ENCODE measurements at regions not wholly inside any gene's neighbourhood (a gene's known extent, or its start where the extent isn't known, plus 50 kb on each side); places are given as distances from the start of the nearest gene placed in this dataset.

- H2AFZ ChIP-seq (ENCODE audit: low read length): no peak overlapping the region
- no peaks in the 10 kb centered on the region for H3K4me1 ChIP-seq (ENCODE audit: control insufficient read depth in 2 of 2, insufficient read depth in 1 of 2, low read depth in 1 of 2, low read length in 2 of 2)
- no peak overlapping the region for H3K4me2 ChIP-seq (ENCODE audit: insufficient read depth, low read length, poor library complexity, severe bottlenecking)
- no peak overlapping the region for H3K9ac ChIP-seq (ENCODE audit: low read depth, low read length, poor library complexity)
- H3K27ac ChIP-seq (replicated peaks; ENCODE audit: low read length): no peak overlapping the region
- no peak overlapping the region for H3K14ac ChIP-seq (ENCODE audit: low read length)
- no peaks in the 10 kb centered on the region for H3K79me1 ChIP-seq (ENCODE audit: low read depth, low read length)
- H2BK12ac ChIP-seq (ENCODE audit: low read length): no peak overlapping the region
- no peak overlapping the region for H2BK15ac ChIP-seq (ENCODE audit: low read length)
- no peaks in the 10 kb centered on the region for H3K36me3 ChIP-seq (replicated peaks in 1 of 2; ENCODE audit: control insufficient read depth in 2 of 2, insufficient read depth in 2 of 2, low read length in 2 of 2)
- no peak overlapping the region for H4K8ac ChIP-seq (ENCODE audit: low read depth, low read length)
- no peak overlapping the region for H3K4ac ChIP-seq (ENCODE audit: low read length)
- no CpG with 5 or more reads among the region's 1 CpG for WGBS, 2 donors (ENCODE audit: extremely low coverage in 2 of 2, insufficient read length in 2 of 2, insufficient replicate concordance in 1 of 2)
- H3K9me3 ChIP-seq (replicated peaks in 1 of 2; ENCODE audit: control insufficient read depth in 2 of 2, insufficient read depth in 1 of 2, low read depth in 1 of 2, low read length in 2 of 2): no peaks in the 10 kb centered on the region
- no peak overlapping the region for H2AK5ac ChIP-seq (ENCODE audit: low read depth, low read length)
- no peak overlapping the region for H3K23ac ChIP-seq (ENCODE audit: low read depth, low read length, poor library complexity)
- H3K4me3 ChIP-seq (ENCODE audit: low read length in 2 of 2): no peak overlapping the region
- no peak overlapping the region for H2BK120ac ChIP-seq (ENCODE audit: low read depth, low read length)
- H4K91ac ChIP-seq (ENCODE audit: low read depth, low read length, poor library complexity): no peak overlapping the region
- no peaks in the 10 kb centered on the region for H3K27me3 ChIP-seq (ENCODE audit: control insufficient read depth in 3 of 3, insufficient read depth in 3 of 3, low read depth in 1 of 3, low read length in 3 of 3)
- no peak overlapping the region for H2BK5ac ChIP-seq (ENCODE audit: low read length)
- no peak overlapping the region for H3K18ac ChIP-seq (ENCODE audit: low read length)
- DNase-seq (ENCODE audit: low spot score): no peak
Observed at GRCh38 chr5:99590806-99591205, 662.0 kb upstream of the CHD1 start.

- Histone ChIP-seq H3K79me1 (ENCODE audit: low read depth, low read length) (no peaks in the 10 kb centered on the region), H2BK12ac (ENCODE audit: low read length) (no peak overlapping the region), H2BK120ac (ENCODE audit: low read depth, low read length) (no peak overlapping the region), H4K91ac (ENCODE audit: low read depth, low read length, poor library complexity) (no peak overlapping the region), H3K18ac (ENCODE audit: low read length) (no peak overlapping the region), H3K14ac (ENCODE audit: low read length) (no peak overlapping the region), H3K23ac (ENCODE audit: low read depth, low read length, poor library complexity) (no peak overlapping the region), H3K36me3 (replicated peaks in 1 of 2; ENCODE audit: control insufficient read depth in 2 of 2, insufficient read depth in 2 of 2, low read length in 2 of 2) (no peaks in the 10 kb centered on the region), H2BK5ac (ENCODE audit: low read length) (no peak overlapping the region), H3K4me1 (ENCODE audit: control insufficient read depth in 2 of 2, insufficient read depth in 1 of 2, low read depth in 1 of 2, low read length in 2 of 2) (no peaks in the 10 kb centered on the region), H2AFZ (ENCODE audit: low read length) (no peak overlapping the region), H3K4ac (ENCODE audit: low read length) (no peak overlapping the region), H3K27me3 (ENCODE audit: control insufficient read depth in 3 of 3, insufficient read depth in 3 of 3, low read depth in 1 of 3, low read length in 3 of 3) (no peaks in the 10 kb centered on the region), H2BK15ac (ENCODE audit: low read length) (no peak overlapping the region), H3K27ac (replicated peaks; ENCODE audit: low read length) (no peak overlapping the region), H3K9me3 (replicated peaks in 1 of 2; ENCODE audit: control insufficient read depth in 2 of 2, insufficient read depth in 1 of 2, low read depth in 1 of 2, low read length in 2 of 2) (no peaks in the 10 kb centered on the region), H3K4me2 (ENCODE audit: insufficient read depth, low read length, poor library complexity, severe bottlenecking) (no peak overlapping the region), H3K9ac (ENCODE audit: low read depth, low read length, poor library complexity) (no peak overlapping the region), H2AK5ac (ENCODE audit: low read depth, low read length) (no peak overlapping the region), H3K4me3 (ENCODE audit: low read length in 2 of 2) (no peak overlapping the region), H4K8ac (ENCODE audit: low read depth, low read length) (no peak overlapping the region)
- no peak for DNase-seq (ENCODE audit: low spot score)
- WGBS, 2 donors (ENCODE audit: extremely low coverage in 2 of 2, insufficient read length in 2 of 2, insufficient replicate concordance in 1 of 2): no CpG with 5 or more reads among the region's 1 CpG
Observed at GRCh38 chr5:99589424-99589823, 660.6 kb upstream of the CHD1 start.

GRCh38 chr5:99587983-99588382, 659.2 kb upstream of the CHD1 start:
- Histone ChIP-seq H2AK5ac (ENCODE audit: low read depth, low read length) (no peak overlapping the region), H3K79me1 (ENCODE audit: low read depth, low read length) (no peaks in the 10 kb centered on the region), H3K9ac (ENCODE audit: low read depth, low read length, poor library complexity) (no peak overlapping the region), H3K4me3 (ENCODE audit: low read length in 2 of 2) (no peak overlapping the region), H3K27ac (replicated peaks; ENCODE audit: low read length) (no peak overlapping the region), H3K36me3 (replicated peaks in 1 of 2; ENCODE audit: control insufficient read depth in 2 of 2, insufficient read depth in 2 of 2, low read length in 2 of 2) (no peaks in the 10 kb centered on the region), H2BK12ac (ENCODE audit: low read length) (no peak overlapping the region), H3K4me2 (ENCODE audit: insufficient read depth, low read length, poor library complexity, severe bottlenecking) (no peak overlapping the region), H3K27me3 (ENCODE audit: control insufficient read depth in 3 of 3, insufficient read depth in 3 of 3, low read depth in 1 of 3, low read length in 3 of 3) (no peaks in the 10 kb centered on the region), H3K18ac (ENCODE audit: low read length) (no peak overlapping the region), H2BK15ac (ENCODE audit: low read length) (no peak overlapping the region), H3K4ac (ENCODE audit: low read length) (no peak overlapping the region), H3K9me3 (replicated peaks in 1 of 2; ENCODE audit: control insufficient read depth in 2 of 2, insufficient read depth in 1 of 2, low read depth in 1 of 2, low read length in 2 of 2) (no peaks in the 10 kb centered on the region), H3K4me1 (ENCODE audit: control insufficient read depth in 2 of 2, insufficient read depth in 1 of 2, low read depth in 1 of 2, low read length in 2 of 2) (no peaks in the 10 kb centered on the region), H3K14ac (ENCODE audit: low read length) (no peak overlapping the region), H3K23ac (ENCODE audit: low read depth, low read length, poor library complexity) (no peak overlapping the region), H2BK120ac (ENCODE audit: low read depth, low read length) (no peak overlapping the region), H2AFZ (ENCODE audit: low read length) (no peak overlapping the region), H4K91ac (ENCODE audit: low read depth, low read length, poor library complexity) (no peak overlapping the region), H2BK5ac (ENCODE audit: low read length) (no peak overlapping the region), H4K8ac (ENCODE audit: low read depth, low read length) (no peak overlapping the region)
- DNase-seq (ENCODE audit: low spot score): no peak
- WGBS, 2 donors (ENCODE audit: extremely low coverage in 2 of 2, insufficient read length in 2 of 2, insufficient replicate concordance in 1 of 2): no CpG with 5 or more reads among the region's 1 CpG

- no peak overlapping the region for H2BK15ac ChIP-seq (ENCODE audit: low read length)
- H3K79me1 ChIP-seq (ENCODE audit: low read depth, low read length): no peaks in the 10 kb centered on the region
- H3K18ac ChIP-seq (ENCODE audit: low read length): no peak overlapping the region
- no peak overlapping the region for H3K27ac ChIP-seq (replicated peaks; ENCODE audit: low read length)
- no peaks in the 10 kb centered on the region for H3K4me1 ChIP-seq (ENCODE audit: control insufficient read depth in 2 of 2, insufficient read depth in 1 of 2, low read depth in 1 of 2, low read length in 2 of 2)
- no peak overlapping the region for H2AFZ ChIP-seq (ENCODE audit: low read length)
- H4K91ac ChIP-seq (ENCODE audit: low read depth, low read length, poor library complexity): no peak overlapping the region
- no peak overlapping the region for H2BK5ac ChIP-seq (ENCODE audit: low read length)
- no peak overlapping the region for H3K23ac ChIP-seq (ENCODE audit: low read depth, low read length, poor library complexity)
- H3K14ac ChIP-seq (ENCODE audit: low read length): no peak overlapping the region
- DNase-seq (ENCODE audit: low spot score): no peak
- H3K9ac ChIP-seq (ENCODE audit: low read depth, low read length, poor library complexity): no peak overlapping the region
- H3K9me3 ChIP-seq (replicated peaks in 1 of 2; ENCODE audit: control insufficient read depth in 2 of 2, insufficient read depth in 1 of 2, low read depth in 1 of 2, low read length in 2 of 2): no peaks in the 10 kb centered on the region
- H4K8ac ChIP-seq (ENCODE audit: low read depth, low read length): no peak overlapping the region
- H3K4ac ChIP-seq (ENCODE audit: low read length): no peak overlapping the region
- H2BK12ac ChIP-seq (ENCODE audit: low read length): no peak overlapping the region
- H3K4me3 ChIP-seq (ENCODE audit: low read length in 2 of 2): no peak overlapping the region
- H2BK120ac ChIP-seq (ENCODE audit: low read depth, low read length): no peak overlapping the region
- H3K4me2 ChIP-seq (ENCODE audit: insufficient read depth, low read length, poor library complexity, severe bottlenecking): no peak overlapping the region
- no peaks in the 10 kb centered on the region for H3K27me3 ChIP-seq (ENCODE audit: control insufficient read depth in 3 of 3, insufficient read depth in 3 of 3, low read depth in 1 of 3, low read length in 3 of 3)
- H3K36me3 ChIP-seq (replicated peaks in 1 of 2; ENCODE audit: control insufficient read depth in 2 of 2, insufficient read depth in 2 of 2, low read length in 2 of 2): no peaks in the 10 kb centered on the region
- no peak overlapping the region for H2AK5ac ChIP-seq (ENCODE audit: low read depth, low read length)
Observed at GRCh38 chr5:99586878-99587277, 658.1 kb upstream of the CHD1 start.
